RWPE2 (cell line): ENCODE measurements at regions not wholly inside any gene's neighbourhood (a gene's known extent, or its start where the extent isn't known, plus 50 kb on each side); places are given as distances from the start of the nearest gene placed in this dataset.
A peak's percentile ranks its signal among the peaks of the same experiment; 100 is the strongest.

Source experiments
- ATAC-seq: fragments of 200-7000 bp; cut with Tn5 transposase; 3 replicates; pipeline ENCODE4 v1.9.1; 2021; ENCODE audit warnings: low read depth
- DNase-seq: peaks from one replicate; pipeline ENCODE4 v3.0.0-alpha.2; 2020; ENCODE audit warnings: low spot score
- H3K27ac ChIP-seq: fragments of 450-650 bp; 2 replicates; pipeline ENCODE4 v1.5.1; 2017; ENCODE audit warnings: mild to moderate bottlenecking; ENCODE audit not compliant: poor library complexity, severe bottlenecking
- H3K27me3 ChIP-seq: fragments of 250-450 bp; sonication (Bioruptor Pico); 2 replicates; pipeline ENCODE4 v1.5.1; 2021; ENCODE audit warnings: mild to moderate bottlenecking, moderate library complexity; ENCODE audit not compliant: insufficient read depth, poor library complexity, severe bottlenecking
- H3K36me3 ChIP-seq: fragments of 250-450 bp; sonication (Bioruptor Pico); 2 replicates; pipeline ENCODE4 v1.5.1; 2020; ENCODE audit warnings: low read depth, mild to moderate bottlenecking, moderate library complexity
- H3K4me1 ChIP-seq: fragments of 250-450 bp; sonication (Bioruptor Pico); 2 replicates; pipeline ENCODE4 v1.5.1; 2021; ENCODE audit warnings: mild to moderate bottlenecking, moderate library complexity; ENCODE audit not compliant: insufficient read depth, poor library complexity, severe bottlenecking
- H3K4me3 ChIP-seq: fragments of 250-450 bp; sonication (Bioruptor Pico); 2 replicates; pipeline ENCODE4 v1.5.1; 2021; ENCODE audit warnings: mild to moderate bottlenecking, moderate library complexity; ENCODE audit not compliant: severe bottlenecking
- H3K9me3 ChIP-seq: fragments of 250-450 bp; sonication (Bioruptor Pico); 2 replicates; pipeline ENCODE4 v1.5.1; 2021; ENCODE audit warnings: mild to moderate bottlenecking, moderate library complexity; ENCODE audit not compliant: severe bottlenecking
- CTCF ChIP-seq: fragments of 450-650 bp; IDR thresholded peaks from one replicate; pipeline ENCODE4 v1.5.1; 2017; ENCODE audit warnings: mild to moderate bottlenecking, moderate library complexity; ENCODE audit not compliant: poor library complexity, severe bottlenecking

- Histone ChIP-seq H3K9me3 (no peaks in the 10 kb centered on the region), H3K4me1 (no peaks in the 10 kb centered on the region), H3K4me3 (no peak overlapping the region), H3K36me3 (no peaks in the 10 kb centered on the region), H3K27me3 (no peaks in the 10 kb centered on the region), H3K27ac (no peak overlapping the region)
- no peak for ATAC-seq
- no peak for TF ChIP-seq CTCF
- DNase-seq, result no peak
These were observed 260.7 kb downstream of the NSUN3 start for GRCh38 chr3:94323596-94323995.

- Histone ChIP-seq H3K4me1 (no peaks in the 10 kb centered on the region), H3K36me3 (no peaks in the 10 kb centered on the region), H3K27ac (no peak overlapping the region), H3K27me3 (peaks cover 3% of the 10 kb centered on the region), H3K4me3 (no peak overlapping the region), H3K9me3 (no peaks in the 10 kb centered on the region)
- ATAC-seq, result no peak
- no peak for DNase-seq
- TF ChIP-seq CTCF, result no peak
These were observed 269.0 kb downstream of the NSUN3 start for GRCh38 chr3:94331831-94332230.

DNA sequence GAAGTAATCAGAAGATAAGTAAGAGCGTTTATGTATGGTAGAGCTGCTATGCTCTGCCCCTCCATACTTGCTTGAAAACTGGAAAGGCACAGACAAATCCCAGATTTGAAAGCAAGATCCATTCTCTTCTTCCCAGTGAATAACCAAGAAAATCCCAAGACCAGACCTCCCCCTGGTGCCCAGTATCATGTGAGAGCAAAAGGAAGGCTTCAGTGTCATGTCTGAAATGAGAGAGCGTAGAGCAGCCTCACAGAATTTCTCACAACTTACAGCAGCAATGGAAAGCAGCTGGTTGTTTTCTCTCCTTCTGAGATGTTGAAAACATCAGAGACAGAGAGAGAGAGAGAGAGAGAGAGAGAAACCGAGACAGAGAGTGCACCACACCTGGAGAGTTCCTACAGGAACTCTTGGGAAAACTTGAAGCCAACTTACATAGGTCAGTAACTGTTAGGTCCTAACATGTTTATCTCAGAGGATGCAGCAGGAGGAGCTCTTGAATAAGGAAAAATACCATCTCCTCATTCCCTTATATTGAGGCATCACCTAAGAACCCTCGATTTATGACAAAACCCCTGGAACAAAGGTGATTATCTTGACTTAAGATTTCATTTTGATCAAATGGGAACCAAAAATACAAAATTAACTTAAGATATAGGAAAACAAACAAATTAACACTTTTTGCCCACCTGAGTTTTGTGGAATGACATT is 273.3 kb downstream of the NSUN3 start:
- peaks cover 2% of the 10 kb centered on the region for H3K27me3 ChIP-seq
- no peaks in the 10 kb centered on the region for H3K9me3 ChIP-seq
- ATAC-seq (peak; percentile 79; the same call in 2 of the 3 replicates), DNase-seq (no peak)
- no peak overlapping the region for H3K4me3 ChIP-seq
- H3K27ac ChIP-seq, result no peak overlapping the region
- TF ChIP-seq CTCF, result peak; percentile 70
- H3K36me3 ChIP-seq, result no peaks in the 10 kb centered on the region
- no peaks in the 10 kb centered on the region for H3K4me1 ChIP-seq

- no peak overlapping the region for H3K4me3 ChIP-seq
- DNase-seq (no peak), ATAC-seq (no peak)
- H3K4me1 ChIP-seq, result no peaks in the 10 kb centered on the region
- H3K27me3 ChIP-seq, result no peaks in the 10 kb centered on the region
- no peak for TF ChIP-seq CTCF
- no peaks in the 10 kb centered on the region for H3K9me3 ChIP-seq
- no peaks in the 10 kb centered on the region for H3K36me3 ChIP-seq
- H3K27ac ChIP-seq, result no peak overlapping the region
These were observed 282.2 kb downstream of the NSUN3 start for GRCh38 chr3:94345101-94345500.

GRCh38 chr3:94349310-94349878 is 286.5 kb downstream of the NSUN3 start:
- no peaks in the 10 kb centered on the region for H3K9me3 ChIP-seq
- no peaks in the 10 kb centered on the region for H3K27me3 ChIP-seq
- TF ChIP-seq CTCF, result no peak
- no peak overlapping the region for H3K27ac ChIP-seq
- DNase-seq (no peak), ATAC-seq (no peak)
- no peaks in the 10 kb centered on the region for H3K36me3 ChIP-seq
- no peak overlapping the region for H3K4me3 ChIP-seq
- H3K4me1 ChIP-seq, result no peaks in the 10 kb centered on the region
